Osteocyte (in vitro differentiated cells): ENCODE measurements at regions not wholly inside any gene's neighbourhood (a gene's known extent, or its start where the extent isn't known, plus 50 kb on each side); places are given as distances from the start of the nearest gene placed in this dataset.

Source experiments
- DNase-seq: peaks from one replicate; pipeline ENCODE4 v3.0.0; 2021; ENCODE audit warnings: mixed read lengths; ENCODE audit not compliant: unreplicated experiment; ENCODE audit errors: extremely low spot score
- H3K27ac Mint-ChIP-seq: one replicate; pipeline ENCODE4 v1.8.0; 2021; ENCODE audit warnings: mild to moderate bottlenecking, mixed read lengths; ENCODE audit not compliant: unreplicated experiment
- H3K27me3 Mint-ChIP-seq: one replicate; pipeline ENCODE4 v1.8.0; 2021; ENCODE audit warnings: mixed read lengths; ENCODE audit not compliant: unreplicated experiment
- H3K36me3 Mint-ChIP-seq: one replicate; pipeline ENCODE4 v1.8.0; 2021; ENCODE audit warnings: mixed read lengths; ENCODE audit not compliant: unreplicated experiment
- H3K4me1 Mint-ChIP-seq: one replicate; pipeline ENCODE4 v1.8.0; 2021; ENCODE audit warnings: mixed read lengths; ENCODE audit not compliant: unreplicated experiment
- H3K4me3 Mint-ChIP-seq: one replicate; pipeline ENCODE4 v1.8.0; 2021; ENCODE audit warnings: mild to moderate bottlenecking, moderate library complexity, mixed read lengths; ENCODE audit not compliant: unreplicated experiment
- H3K9me3 Mint-ChIP-seq: one replicate; pipeline ENCODE4 v1.8.0; 2021; ENCODE audit warnings: mixed read lengths; ENCODE audit not compliant: unreplicated experiment
- CTCF ChIP-seq: fragments of 200-600 bp; sonication (generic); IDR thresholded peaks from 2 replicates; pipeline ENCODE4 v1.5.0; 2021; ENCODE audit warnings: antibody characterized with exemption, mild to moderate bottlenecking, moderate library complexity

- Mint-ChIP-seq H3K36me3 (peaks cover 1% of the 10 kb centered on the region), H3K4me1 (no peaks in the 10 kb centered on the region), H3K27ac (no peak overlapping the region), H3K27me3 (no peaks in the 10 kb centered on the region), H3K9me3 (no peaks in the 10 kb centered on the region), H3K4me3 (no peak overlapping the region)
- TF ChIP-seq CTCF = no peak
- DNase-seq = no peak
These were observed 442.1 kb upstream of the TCF4 start for GRCh38 chr18:56030060-56030459.

- no peaks in the 10 kb centered on the region for H3K4me1 Mint-ChIP-seq
- no peak overlapping the region for H3K4me3 Mint-ChIP-seq
- no peaks in the 10 kb centered on the region for H3K27me3 Mint-ChIP-seq
- no peak for TF ChIP-seq CTCF
- peaks cover 1% of the 10 kb centered on the region for H3K36me3 Mint-ChIP-seq
- no peak overlapping the region for H3K27ac Mint-ChIP-seq
- H3K9me3 Mint-ChIP-seq = no peaks in the 10 kb centered on the region
- no peak for DNase-seq
These were observed 440.5 kb upstream of the TCF4 start for GRCh38 chr18:56028514-56028913.

GRCh38 chr18:56026509-56026908 is 438.5 kb upstream of the TCF4 start:
- no peaks in the 10 kb centered on the region for H3K9me3 Mint-ChIP-seq
- TF ChIP-seq CTCF = no peak
- no peaks in the 10 kb centered on the region for H3K27me3 Mint-ChIP-seq
- no peak overlapping the region for H3K27ac Mint-ChIP-seq
- no peak for DNase-seq
- no peaks in the 10 kb centered on the region for H3K4me1 Mint-ChIP-seq
- H3K36me3 Mint-ChIP-seq = no peaks in the 10 kb centered on the region
- no peak overlapping the region for H3K4me3 Mint-ChIP-seq

GRCh38 chr18:56021809-56022195 is 433.8 kb upstream of the TCF4 start:
- no peak for TF ChIP-seq CTCF
- H3K27ac Mint-ChIP-seq = no peak overlapping the region
- no peaks in the 10 kb centered on the region for H3K4me1 Mint-ChIP-seq
- no peaks in the 10 kb centered on the region for H3K27me3 Mint-ChIP-seq
- no peak for DNase-seq
- H3K9me3 Mint-ChIP-seq = no peaks in the 10 kb centered on the region
- no peaks in the 10 kb centered on the region for H3K36me3 Mint-ChIP-seq
- no peak overlapping the region for H3K4me3 Mint-ChIP-seq

- no peaks in the 10 kb centered on the region for H3K9me3 Mint-ChIP-seq
- no peaks in the 10 kb centered on the region for H3K4me1 Mint-ChIP-seq
- no peaks in the 10 kb centered on the region for H3K27me3 Mint-ChIP-seq
- H3K4me3 Mint-ChIP-seq = no peak overlapping the region
- H3K36me3 Mint-ChIP-seq = no peaks in the 10 kb centered on the region
- no peak overlapping the region for H3K27ac Mint-ChIP-seq
- no peak for DNase-seq
- TF ChIP-seq CTCF = no peak
These were observed 433.3 kb upstream of the TCF4 start for GRCh38 chr18:56021136-56021808.
